Fibroblast of lung (primary cell): ENCODE measurements at regions not wholly inside any gene's neighbourhood (a gene's known extent, or its start where the extent isn't known, plus 50 kb on each side); places are given as distances from the start of the nearest gene placed in this dataset.

ENCODE experiments used
- DNase-seq, 2 donors: peaks; one replicate each; pipeline versions ENCODE4 v3.0.0 to v3.0.0-alpha.2; 2010; ENCODE audit warnings: low read depth in 2 of 2
- H2AFZ ChIP-seq: 2 replicates; pipeline ENCODE4 v1.5.1; 2012; ENCODE audit warnings: low read length, control low read depth, inconsistent platforms
- H3K27ac ChIP-seq: 2 replicates; pipeline ENCODE4 v1.5.1; 2011; ENCODE audit warnings: low read length, control low read depth; ENCODE audit not compliant: insufficient read depth
- H3K27me3 ChIP-seq: 2 replicates; pipeline ENCODE4 v1.5.1; 2011; ENCODE audit warnings: mild to moderate bottlenecking, low read length; ENCODE audit not compliant: control insufficient read depth, insufficient read depth
- H3K36me3 ChIP-seq: 2 replicates; pipeline ENCODE4 v1.5.1; 2011; ENCODE audit warnings: low read length; ENCODE audit not compliant: control insufficient read depth, insufficient read depth
- H3K4me1 ChIP-seq: 2 replicates; pipeline ENCODE4 v1.5.1; 2011; ENCODE audit warnings: low read length; ENCODE audit not compliant: control insufficient read depth, insufficient read depth; ENCODE audit errors: extremely low read depth
- H3K4me2 ChIP-seq: 2 replicates; pipeline ENCODE4 v1.5.1; 2011; ENCODE audit warnings: low read length, control low read depth; ENCODE audit not compliant: insufficient read depth; ENCODE audit errors: extremely low read depth
- H3K4me3 ChIP-seq, 4 experiments: fragments of 200-600 bp in 1 of 4; sonication (generic) in 1 of 4; replicated peaks in 1 of 4; 2 replicates each; pipeline ENCODE4 v1.5.1; 2011 to 2016; ENCODE audit warnings: low read length in 4 of 4, low read depth in 3 of 4, mild to moderate bottlenecking in 3 of 4, control low read depth in 2 of 4, inconsistent platforms in 1 of 4, mixed read lengths in 1 of 4; ENCODE audit not compliant: insufficient read depth in 1 of 4; ENCODE audit errors: control extremely low read depth in 1 of 4
- H3K79me2 ChIP-seq: 2 replicates; pipeline ENCODE4 v1.5.1; 2012; ENCODE audit warnings: mild to moderate bottlenecking, low read length, inconsistent platforms; ENCODE audit not compliant: control insufficient read depth, insufficient read depth
- H3K9ac ChIP-seq: 2 replicates; pipeline ENCODE4 v1.5.1; 2011; ENCODE audit warnings: mild to moderate bottlenecking, low read length, control low read depth; ENCODE audit not compliant: insufficient read depth
- H3K9me3 ChIP-seq: 2 replicates; pipeline ENCODE4 v1.5.1; 2012; ENCODE audit warnings: low read depth, low read length; ENCODE audit not compliant: control insufficient read depth, insufficient read depth
- H4K20me1 ChIP-seq: 2 replicates; pipeline ENCODE4 v1.5.1; 2011; ENCODE audit warnings: low read length; ENCODE audit not compliant: control insufficient read depth, insufficient read depth; ENCODE audit errors: extremely low read depth
- CTCF ChIP-seq, 2 donors: IDR thresholded peaks in 1 of 2; conservative IDR thresholded peaks in 1 of 2; 1 replicate in 1 of 2; 2 replicates in 1 of 2; pipeline ENCODE4 v1.5.1; 2011 to 2012; ENCODE audit warnings: low read length in 2 of 2, control low read depth in 1 of 2, inconsistent platforms in 1 of 2, low read depth in 1 of 2, mild to moderate bottlenecking in 1 of 2
- EZH2 ChIP-seq: IDR thresholded peaks from 2 replicates; pipeline ENCODE4 v1.5.1; 2012; ENCODE audit warnings: low read length, control low read depth, mild to moderate bottlenecking; ENCODE audit errors: missing control alignments

GRCh38 chr1:4511374-4511773, 143.0 kb upstream of the AJAP1 start:
- no peak overlapping the region for H3K4me3 ChIP-seq
- no peaks in the 10 kb centered on the region for H3K4me1 ChIP-seq
- H3K9me3 ChIP-seq, result no peaks in the 10 kb centered on the region
- no peak for TF ChIP-seq CTCF (conservative IDR thresholded peaks at IDR 0.05 in 1 of 2, IDR thresholded peaks at IDR 0.05 in 1 of 2; ENCODE audit: low read depth in 1 of 2, low read length in 2 of 2)
- no peak for TF ChIP-seq EZH2
- H3K27ac ChIP-seq, result no peak overlapping the region
- no peaks in the 10 kb centered on the region for H3K79me2 ChIP-seq
- H3K27me3 ChIP-seq, result no peaks in the 10 kb centered on the region
- no peaks in the 10 kb centered on the region for H4K20me1 ChIP-seq
- no peak for DNase-seq
- no peak overlapping the region for H3K4me2 ChIP-seq
- H3K36me3 ChIP-seq, result no peaks in the 10 kb centered on the region
- H3K9ac ChIP-seq, result no peak overlapping the region
- no peak overlapping the region for H2AFZ ChIP-seq

DNA sequence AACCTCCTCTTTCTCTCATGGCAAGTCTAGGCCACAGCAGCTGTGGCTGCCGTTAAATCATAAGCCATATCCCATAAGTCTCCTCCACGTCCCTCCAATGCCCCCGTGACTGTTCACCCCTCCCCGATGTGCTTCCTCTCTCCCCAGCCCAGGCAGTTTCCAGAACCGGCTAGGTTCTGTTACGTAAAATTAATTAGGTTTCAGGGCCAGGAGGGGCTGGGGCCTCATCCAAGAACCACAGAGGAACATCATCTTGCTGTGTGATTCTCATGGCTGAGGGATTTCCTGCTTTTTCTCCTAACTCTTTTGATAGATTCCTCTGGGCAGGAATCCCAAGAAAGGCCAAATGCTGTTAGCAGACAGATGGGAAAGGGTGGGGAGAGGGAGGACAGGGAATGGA, 141.8 kb upstream of the AJAP1 start:
- Histone ChIP-seq H3K27ac (no peak overlapping the region), H3K79me2 (no peaks in the 10 kb centered on the region), H3K4me1 (no peaks in the 10 kb centered on the region), H3K4me2 (no peak overlapping the region), H3K4me3 (no peak overlapping the region), H3K9me3 (no peaks in the 10 kb centered on the region), H4K20me1 (no peaks in the 10 kb centered on the region), H3K27me3 (no peaks in the 10 kb centered on the region), H2AFZ (no peak overlapping the region), H3K36me3 (no peaks in the 10 kb centered on the region), H3K9ac (no peak overlapping the region)
- no peak for TF ChIP-seq CTCF (conservative IDR thresholded peaks at IDR 0.05 in 1 of 2, IDR thresholded peaks at IDR 0.05 in 1 of 2; ENCODE audit: low read depth in 1 of 2, low read length in 2 of 2)
- TF ChIP-seq EZH2, result no peak
- DNase-seq, result no peak

DNA sequence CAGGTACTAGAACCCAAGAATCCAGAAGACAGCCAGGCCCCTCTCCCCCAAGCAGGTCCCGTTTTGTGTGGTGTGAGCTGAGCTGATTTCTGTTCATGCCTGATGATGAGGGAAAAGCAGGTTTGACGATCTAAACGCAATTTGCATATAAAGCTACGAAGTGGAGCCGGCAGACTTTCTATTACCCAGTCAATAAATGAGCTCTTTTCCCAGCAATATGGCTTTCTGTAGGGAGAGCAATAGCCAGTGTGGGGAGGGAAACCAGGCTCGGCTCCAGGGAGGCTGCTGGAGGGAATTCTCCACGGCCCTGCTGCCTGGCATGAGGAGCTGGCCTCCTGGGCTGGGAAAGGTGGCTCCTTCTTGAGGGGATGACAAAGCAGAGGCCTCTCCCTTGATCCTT, 140.7 kb upstream of the AJAP1 start:
- Histone ChIP-seq H3K79me2 (no peaks in the 10 kb centered on the region), H3K4me1 (no peaks in the 10 kb centered on the region), H3K4me3 (no peak overlapping the region), H4K20me1 (no peaks in the 10 kb centered on the region), H3K27me3 (no peaks in the 10 kb centered on the region), H3K9ac (no peak overlapping the region), H3K4me2 (no peak overlapping the region), H3K9me3 (no peaks in the 10 kb centered on the region), H2AFZ (no peak overlapping the region), H3K36me3 (no peaks in the 10 kb centered on the region), H3K27ac (no peak overlapping the region)
- TF ChIP-seq CTCF (conservative IDR thresholded peaks at IDR 0.05 in 1 of 2, IDR thresholded peaks at IDR 0.05 in 1 of 2; ENCODE audit: low read depth in 1 of 2, low read length in 2 of 2) (no peak), EZH2 (no peak)
- DNase-seq, result no peak
